Spleen (tissue), 11 donors: ENCODE measurements at regions not wholly inside any gene's neighbourhood (a gene's known extent, or its start where the extent isn't known, plus 50 kb on each side); places are given as distances from the start of the nearest gene placed in this dataset.
A peak's percentile ranks its signal among the peaks of the same experiment; 100 is the strongest.

Experiments used
- DNase-seq: peaks from one replicate; pipeline ENCODE4 v3.0.0-alpha.2; 2020
- H3K27ac ChIP-seq, 8 donors: fragments of 200-600 bp; sonication (generic) in 7 of 8; 1 replicate in 4 of 8; 2 replicates in 4 of 8; pipeline versions ENCODE4 v1.5.0 to v1.8.0; 2016 to 2021; ENCODE audit warnings: inconsistent platforms in 4 of 8, mild to moderate bottlenecking in 4 of 8, moderate library complexity in 1 of 8
- H3K27me3 ChIP-seq, 7 donors: fragments of 200-600 bp; sonication (generic) in 6 of 7; replicated peaks in 1 of 7; 1 replicate in 4 of 7; 2 replicates in 3 of 7; pipeline versions ENCODE4 v1.5.0 to v1.8.0; 2016 to 2021; ENCODE audit warnings: inconsistent platforms in 3 of 7, mild to moderate bottlenecking in 1 of 7
- H3K36me3 ChIP-seq, 6 donors: fragments of 200-600 bp; sonication (generic) in 5 of 6; 1 replicate in 4 of 6; 2 replicates in 2 of 6; pipeline versions ENCODE4 v1.5.0 to v1.8.0; 2016 to 2021; ENCODE audit warnings: inconsistent platforms in 2 of 6
- H3K4me1 ChIP-seq, 6 donors: fragments of 200-600 bp; sonication (generic) in 5 of 6; 1 replicate in 3 of 6; 2 replicates in 3 of 6; pipeline versions ENCODE4 v1.5.0 to v1.8.0; 2016 to 2021; ENCODE audit warnings: inconsistent platforms in 3 of 6
- H3K4me3 ChIP-seq, 8 donors: fragments of 200-600 bp; sonication (generic) in 7 of 8; 1 replicate in 4 of 8; 2 replicates in 4 of 8; pipeline versions ENCODE4 v1.5.0 to v1.8.0; 2016 to 2021; ENCODE audit warnings: inconsistent platforms in 4 of 8, mild to moderate bottlenecking in 4 of 8, moderate library complexity in 2 of 8
- H3K9me3 ChIP-seq, 8 donors: fragments of 200-600 bp; sonication (generic) in 7 of 8; 1 replicate in 4 of 8; 2 replicates in 4 of 8; pipeline versions ENCODE4 v1.5.0 to v1.8.0; 2016 to 2021; ENCODE audit warnings: inconsistent platforms in 4 of 8
- POLR2A ChIP-seq, 3 donors: fragments of 450-650 bp; IDR thresholded peaks; one replicate each; pipeline ENCODE4 v1.5.1; 2017; ENCODE audit warnings: antibody characterized with exemption in 3 of 3, mild to moderate bottlenecking in 1 of 3
- POLR2AphosphoS5 ChIP-seq, 3 donors: sonication (generic); formaldehyde crosslinking; IDR thresholded peaks; one replicate each; pipeline ENCODE4 v1.5.1; 2017; ENCODE audit warnings: antibody characterized with exemption in 3 of 3
- WGBS, 5 donors: extraction: QIAGEN DNeasy Blood & Tissue Kit in 3 of 5; methylation state at CpG; one replicate each; pipeline versions ENCODE4 v1.1.5 to v1.1.7; 2013 to 2018; 5-methylcytosine and 5-hydroxymethylcytosine counted together
- intact Hi-C: fragments of 100-400 bp; cut with DNase I; formaldehyde crosslinking; loops from one replicate; pipeline ENCODE4 v1.15.0; 2023; ENCODE audit warnings: low total_unique reads
- TF ChIP-seq, protein P1 (sequence below), 11 experiments: fragments of 200-600 bp in 7 of 11; fragments of 450-650 bp in 4 of 11; sonication (generic) in 4 of 11; IDR thresholded peaks in 8 of 11; conservative IDR thresholded peaks in 3 of 11; 1 replicate in 7 of 11; 2 replicates in 4 of 11; pipeline versions ENCODE4 v1.4.0 to v1.8.0; 2016 to 2021; ENCODE audit warnings: antibody characterized with exemption in 11 of 11, inconsistent platforms in 4 of 11, mild to moderate bottlenecking in 1 of 11
- donor health status: healthy with polysubstance abuse.
- donor health status: DM: no; HTN: no; CAD: no; lungs with moderate emphysema.
- donor health status: DM: no; HTN: no; CAD: no.
- donor health status: Bipolar disorder and iron deficiency.
- donor health status: healthy.
- donor health status: DM: no; HTN: no; CAD: no.
- donor health status: DM: yes; HTN: yes; CAD: no.

DNA sequence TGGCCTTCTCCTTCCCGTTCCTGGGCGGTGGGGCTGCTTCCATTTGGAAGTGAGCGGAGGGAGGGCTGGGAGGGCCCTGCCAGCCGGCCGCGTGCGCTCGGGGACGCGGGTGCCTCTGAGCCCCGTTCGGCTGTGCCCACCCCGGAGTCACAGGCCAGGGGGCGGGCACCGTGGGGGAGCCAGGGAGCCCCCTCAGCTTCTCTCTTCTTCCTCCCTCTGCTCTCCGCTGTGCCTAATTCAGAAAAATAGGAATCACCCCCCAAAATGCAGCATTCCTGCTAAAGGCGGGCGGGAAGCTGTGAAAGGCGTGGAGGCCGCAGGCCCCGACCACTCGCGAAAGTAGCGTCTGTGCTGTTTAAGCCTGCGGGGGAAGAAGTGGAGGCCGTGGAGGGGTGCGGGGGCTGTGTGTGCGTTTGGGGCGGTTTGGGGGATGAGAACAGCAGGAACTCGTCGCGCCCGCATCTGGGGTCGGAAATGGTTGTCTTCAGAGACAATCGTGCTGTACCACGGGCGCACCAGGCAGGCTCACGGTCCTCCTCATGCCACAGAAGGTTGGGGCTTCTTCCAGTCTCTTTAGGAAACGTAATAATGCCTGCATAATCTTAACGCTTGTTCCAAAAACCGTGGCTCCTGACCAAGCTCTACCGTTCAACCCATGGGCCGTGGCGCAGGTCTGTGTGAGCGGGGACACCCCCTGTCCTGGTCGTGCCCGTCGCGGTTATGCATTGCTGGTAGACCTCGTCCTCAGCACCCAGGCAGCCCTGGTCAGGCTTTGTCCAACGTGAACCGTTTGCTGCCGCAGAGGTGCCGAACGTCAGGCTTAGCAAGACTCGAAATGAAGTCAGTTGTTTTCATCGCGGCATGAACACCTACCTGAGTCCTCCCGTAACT is 110.4 kb upstream of the SOX1 start:
- H3K4me1 ChIP-seq, result no peaks in the 10 kb centered on the region
- H3K4me3 ChIP-seq, result no peak overlapping the region
- 85 to 91% (median 89%) methylated on average over 59 of the region's 59 CpGs for WGBS, 5 donors
- TF ChIP-seq POLR2A (IDR thresholded peaks at IDR 0.05), result no peak
- TF ChIP-seq, protein P1, sequence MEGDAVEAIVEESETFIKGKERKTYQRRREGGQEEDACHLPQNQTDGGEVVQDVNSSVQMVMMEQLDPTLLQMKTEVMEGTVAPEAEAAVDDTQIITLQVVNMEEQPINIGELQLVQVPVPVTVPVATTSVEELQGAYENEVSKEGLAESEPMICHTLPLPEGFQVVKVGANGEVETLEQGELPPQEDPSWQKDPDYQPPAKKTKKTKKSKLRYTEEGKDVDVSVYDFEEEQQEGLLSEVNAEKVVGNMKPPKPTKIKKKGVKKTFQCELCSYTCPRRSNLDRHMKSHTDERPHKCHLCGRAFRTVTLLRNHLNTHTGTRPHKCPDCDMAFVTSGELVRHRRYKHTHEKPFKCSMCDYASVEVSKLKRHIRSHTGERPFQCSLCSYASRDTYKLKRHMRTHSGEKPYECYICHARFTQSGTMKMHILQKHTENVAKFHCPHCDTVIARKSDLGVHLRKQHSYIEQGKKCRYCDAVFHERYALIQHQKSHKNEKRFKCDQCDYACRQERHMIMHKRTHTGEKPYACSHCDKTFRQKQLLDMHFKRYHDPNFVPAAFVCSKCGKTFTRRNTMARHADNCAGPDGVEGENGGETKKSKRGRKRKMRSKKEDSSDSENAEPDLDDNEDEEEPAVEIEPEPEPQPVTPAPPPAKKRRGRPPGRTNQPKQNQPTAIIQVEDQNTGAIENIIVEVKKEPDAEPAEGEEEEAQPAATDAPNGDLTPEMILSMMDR (IDR thresholded peaks at IDR 0.05 in 8 of 11, conservative IDR thresholded peaks at IDR 0.05 in 3 of 11), result no peak
- TF ChIP-seq POLR2AphosphoS5 (IDR thresholded peaks at IDR 0.05), result no peak
- intact Hi-C loops, result no loop called here
- H3K27me3 ChIP-seq, result peaks cover 0 to 7% (median 0%) of the 10 kb centered on the region in 7 donors
- no peak overlapping the region for H3K27ac ChIP-seq
- H3K36me3 ChIP-seq, result no peaks in the 10 kb centered on the region
- H3K9me3 ChIP-seq, result peaks cover 0 to 14% (median under 1%) of the 10 kb centered on the region in 8 donors
- DNase-seq, result peak; percentile 46

DNA sequence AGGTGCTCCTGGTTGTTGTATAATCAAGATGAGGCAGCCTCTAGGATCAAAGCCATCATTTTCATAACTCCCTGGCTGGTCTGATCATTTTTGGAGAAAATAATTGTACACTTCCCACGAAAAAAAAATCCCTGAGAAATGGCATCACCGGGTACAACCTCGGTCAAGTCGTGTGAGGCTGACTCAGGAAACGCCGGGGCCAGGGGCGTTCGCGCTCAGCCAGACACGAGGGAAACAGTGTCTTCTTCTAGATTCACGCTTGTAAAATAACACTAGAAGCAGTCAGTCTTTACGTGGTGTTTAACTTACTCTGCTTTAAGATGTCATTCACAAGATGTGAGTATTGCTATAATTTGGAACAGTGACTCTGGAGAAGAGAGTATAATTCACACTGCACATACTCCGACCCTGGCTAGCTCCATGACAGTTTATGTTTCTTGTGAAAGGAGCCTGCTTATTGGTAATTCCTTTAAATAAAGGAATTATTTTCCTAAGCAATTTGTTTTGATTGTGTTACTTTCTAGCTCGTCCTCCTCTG is 109.0 kb upstream of the SOX1 start:
- Histone ChIP-seq H3K4me3 (no peak overlapping the region), H3K9me3 (peaks cover 0 to 7% (median 0%) of the 10 kb centered on the region in 8 donors), H3K4me1 (no peaks in the 10 kb centered on the region), H3K27ac (no peak overlapping the region), H3K27me3 (peaks cover 0 to 7% (median 0%) of the 10 kb centered on the region in 7 donors), H3K36me3 (no peaks in the 10 kb centered on the region)
- intact Hi-C loops, result no loop called here
- 69 to 86% (median 83%) methylated on average over 14 of the region's 14 CpGs for WGBS, 5 donors
- TF ChIP-seq POLR2A (IDR thresholded peaks at IDR 0.05), result no peak
- DNase-seq, result peak; percentile 14

DNA sequence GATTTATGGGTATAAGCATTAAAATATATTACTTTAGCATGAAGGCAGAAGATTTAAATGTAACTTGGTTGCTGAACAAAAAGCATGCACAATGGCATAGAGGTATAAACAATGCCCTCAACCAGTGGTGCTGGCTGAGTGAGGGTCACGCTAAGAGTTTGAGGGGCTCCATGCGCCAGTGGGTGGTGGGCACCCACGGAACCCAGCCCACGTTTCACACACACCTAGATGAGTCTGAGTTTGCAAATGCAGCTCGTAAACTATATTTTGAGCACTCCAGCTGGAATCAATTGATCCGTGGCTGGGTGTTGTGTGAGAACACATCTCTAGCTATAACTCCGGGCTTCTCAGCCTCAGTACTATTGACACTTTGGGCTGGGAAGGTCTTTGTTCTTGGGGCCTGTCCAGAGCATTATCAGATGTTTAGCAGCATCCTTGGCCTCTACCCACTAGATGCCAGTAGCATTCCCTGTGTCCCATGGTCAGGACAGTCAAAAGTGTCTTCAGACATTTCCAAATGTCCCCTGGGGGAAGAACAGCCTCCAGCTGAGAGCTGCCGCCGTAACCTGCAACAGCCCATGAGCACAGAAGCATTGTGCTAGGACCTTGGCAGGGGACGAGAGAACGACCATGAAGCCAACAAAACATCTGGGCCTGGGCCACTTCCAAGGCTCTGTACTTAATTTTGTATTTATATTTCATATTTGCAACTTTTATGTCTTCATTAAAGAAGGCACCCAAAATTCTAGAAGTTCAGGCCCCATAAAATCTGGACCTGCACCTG is 108.1 kb upstream of the SOX1 start:
- Histone ChIP-seq H3K4me3 (no peak overlapping the region), H3K27me3 (peaks cover 0 to 7% (median 0%) of the 10 kb centered on the region in 7 donors), H3K27ac (no peak overlapping the region), H3K9me3 (peaks cover 0 to 7% (median 0%) of the 10 kb centered on the region in 8 donors), H3K36me3 (no peaks in the 10 kb centered on the region), H3K4me1 (no peaks in the 10 kb centered on the region)
- intact Hi-C loops, result no loop called here
- no peak for TF ChIP-seq POLR2A (IDR thresholded peaks at IDR 0.05)
- WGBS, 5 donors, result 78 to 90% (median 85%) methylated on average over 11 of the region's 11 CpGs
- DNase-seq, result peak; percentile 22

DNA sequence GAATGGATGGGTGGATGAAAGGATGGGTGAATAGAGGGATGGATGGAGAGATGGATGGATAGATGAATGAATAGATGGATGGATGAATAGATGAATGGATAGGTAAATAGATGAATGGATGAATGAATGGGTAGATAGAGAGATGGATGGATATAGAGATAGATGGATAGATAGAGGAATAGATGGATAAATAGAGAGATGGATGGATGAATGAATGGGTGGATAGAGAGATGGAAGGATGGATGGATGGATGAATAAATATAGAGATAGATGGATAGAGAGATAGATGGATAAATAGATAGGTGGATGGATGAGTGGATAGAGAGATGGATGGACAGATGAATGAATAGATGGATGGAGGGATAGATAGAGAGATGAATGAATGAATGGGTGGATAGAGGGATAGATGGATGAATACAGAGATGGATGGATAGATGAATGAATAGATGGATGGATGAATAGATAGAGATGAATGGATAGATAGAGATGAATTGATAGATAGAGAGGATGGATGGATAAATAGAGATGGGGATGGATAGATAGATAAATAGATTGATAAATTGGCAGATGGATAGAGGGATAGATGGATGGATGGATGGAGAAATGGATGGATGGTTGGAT is 106.7 kb upstream of the SOX1 start:
- intact Hi-C loops, result no loop called here
- Histone ChIP-seq H3K4me1 (no peaks in the 10 kb centered on the region), H3K27me3 (peaks cover 0 to 2% (median 0%) of the 10 kb centered on the region in 7 donors), H3K27ac (no peak overlapping the region), H3K9me3 (peaks cover 0 to 10% (median 0%) of the 10 kb centered on the region in 8 donors), H3K4me3 (no peak overlapping the region), H3K36me3 (no peaks in the 10 kb centered on the region)
- DNase-seq, result no peak
- TF ChIP-seq POLR2AphosphoS5 (IDR thresholded peaks at IDR 0.05) (no peak), POLR2A (IDR thresholded peaks at IDR 0.05) (no peak)
- TF ChIP-seq, protein P1 (IDR thresholded peaks at IDR 0.05 in 8 of 11, conservative IDR thresholded peaks at IDR 0.05 in 3 of 11), result no peak
